H9 (cell line): ENCODE measurements at regions not wholly inside any gene's neighbourhood (a gene's known extent, or its start where the extent isn't known, plus 50 kb on each side); places are given as distances from the start of the nearest gene placed in this dataset.

ENCODE experiments used
- DNase-seq: peaks from one replicate; pipeline ENCODE4 v3.0.0-alpha.2; 2017
- H2AFZ ChIP-seq: one replicate; pipeline ENCODE4 v1.6.1; 2013; ENCODE audit warnings: mild to moderate bottlenecking, low read length, control low read depth, moderate library complexity
- H2AK5ac ChIP-seq: 2 replicates; pipeline ENCODE4 v1.6.1; 2013; ENCODE audit warnings: low read length, control low read depth, mixed read lengths; ENCODE audit not compliant: insufficient read length
- H2BK120ac ChIP-seq: one replicate; pipeline ENCODE4 v1.6.1; 2013; ENCODE audit warnings: low read depth, mild to moderate bottlenecking, low read length, control low read depth, inconsistent platforms; ENCODE audit not compliant: poor library complexity, severe bottlenecking
- H2BK12ac ChIP-seq: 2 replicates; pipeline ENCODE4 v1.6.1; 2013; ENCODE audit warnings: low read length, control low read depth, mixed read lengths, low read depth; ENCODE audit not compliant: insufficient read length
- H2BK15ac ChIP-seq: 2 replicates; pipeline ENCODE4 v1.6.1; 2013; ENCODE audit warnings: low read depth, low read length, control low read depth
- H2BK20ac ChIP-seq: one replicate; pipeline ENCODE4 v1.6.1; 2013; ENCODE audit warnings: low read depth, mild to moderate bottlenecking, low read length, control low read depth, inconsistent platforms; ENCODE audit not compliant: poor library complexity, severe bottlenecking
- H2BK5ac ChIP-seq: 2 replicates; pipeline ENCODE4 v1.6.1; 2013; ENCODE audit warnings: low read length, control low read depth, mixed read lengths; ENCODE audit not compliant: insufficient read length
- H3K14ac ChIP-seq: 2 replicates; pipeline ENCODE4 v1.6.1; 2013; ENCODE audit warnings: low read length, control low read depth; ENCODE audit not compliant: insufficient read depth
- H3K18ac ChIP-seq: 2 replicates; pipeline ENCODE4 v1.6.1; 2013; ENCODE audit warnings: low read depth, mild to moderate bottlenecking, mixed read lengths, low read length, control low read depth; ENCODE audit not compliant: insufficient read length
- H3K23ac ChIP-seq: 2 replicates; pipeline ENCODE4 v1.6.1; 2013; ENCODE audit warnings: low read length, control low read depth, mixed read lengths, low read depth; ENCODE audit not compliant: insufficient read length
- H3K23me2 ChIP-seq: 2 replicates; pipeline ENCODE4 v1.6.1; 2013; ENCODE audit warnings: low read depth, mild to moderate bottlenecking, mixed read lengths, low read length, control low read depth; ENCODE audit not compliant: insufficient read length, poor library complexity, severe bottlenecking
- H3K27ac ChIP-seq: 2 replicates; pipeline ENCODE4 v1.5.1; 2013; ENCODE audit warnings: low read length, control low read depth, mixed read lengths, low read depth; ENCODE audit not compliant: insufficient read length
- H3K27me3 ChIP-seq: 2 replicates; pipeline ENCODE4 v1.6.1; 2013; ENCODE audit warnings: low read length, control low read depth, inconsistent platforms; ENCODE audit not compliant: insufficient read depth
- H3K4ac ChIP-seq: 2 replicates; pipeline ENCODE4 v1.6.1; 2013; ENCODE audit warnings: low read depth, mild to moderate bottlenecking, control low read depth, inconsistent platforms, low read length, moderate library complexity
- H3K4me1 ChIP-seq: 2 replicates; pipeline ENCODE4 v1.6.1; 2013; ENCODE audit warnings: low read length, control low read depth, inconsistent platforms; ENCODE audit not compliant: insufficient read depth
- H3K4me2 ChIP-seq: 2 replicates; pipeline ENCODE4 v1.6.1; 2013; ENCODE audit warnings: low read length, control low read depth, mixed read lengths; ENCODE audit not compliant: insufficient read length, insufficient read depth
- H3K56ac ChIP-seq: 2 replicates; pipeline ENCODE4 v1.6.1; 2013; ENCODE audit warnings: low read depth, mild to moderate bottlenecking, mixed read lengths, low read length, control low read depth; ENCODE audit not compliant: insufficient read length
- H3K79me1 ChIP-seq: 2 replicates; pipeline ENCODE4 v1.6.1; 2013; ENCODE audit warnings: low read depth, mild to moderate bottlenecking, moderate library complexity, low read length, control low read depth, inconsistent platforms; ENCODE audit not compliant: insufficient read depth, poor library complexity, severe bottlenecking
- H3K79me2 ChIP-seq: 2 replicates; pipeline ENCODE4 v1.6.1; 2013; ENCODE audit warnings: low read length, control low read depth, inconsistent platforms; ENCODE audit not compliant: insufficient read depth
- H3K9ac ChIP-seq: 2 replicates; pipeline ENCODE4 v1.6.1; 2013; ENCODE audit warnings: low read length, control low read depth, mixed read lengths; ENCODE audit not compliant: insufficient read length; ENCODE audit errors: extremely low read depth
- H3K9me3 ChIP-seq: one replicate; pipeline ENCODE4 v1.6.1; 2013; ENCODE audit warnings: low read depth, low read length, inconsistent platforms; ENCODE audit not compliant: control insufficient read depth
- H3T11ph ChIP-seq: one replicate; pipeline ENCODE4 v1.6.1; 2013; ENCODE audit warnings: mild to moderate bottlenecking, low read length, control low read depth, inconsistent platforms
- H4K20me1 ChIP-seq: one replicate; pipeline ENCODE4 v1.6.1; 2013; ENCODE audit not compliant: control insufficient read depth, insufficient read length, insufficient read depth
- H4K5ac ChIP-seq: 2 replicates; pipeline ENCODE4 v1.6.1; 2013; ENCODE audit warnings: low read depth, mild to moderate bottlenecking, mixed read lengths, low read length, control low read depth; ENCODE audit not compliant: insufficient read length
- H4K8ac ChIP-seq: replicated peaks from 2 replicates; pipeline ENCODE4 v1.6.1; 2013; ENCODE audit warnings: low read length, control low read depth, mixed read lengths, low read depth; ENCODE audit not compliant: insufficient read length
- H4K91ac ChIP-seq: 2 replicates; pipeline ENCODE4 v1.6.1; 2013; ENCODE audit warnings: low read depth, mild to moderate bottlenecking, moderate library complexity, mixed read lengths, low read length, control low read depth; ENCODE audit not compliant: insufficient read length
- H3K27ac Mint-ChIP-seq, 3 experiments: 2 replicates in 2 of 3; 3 replicates in 1 of 3; pipeline ENCODE4 v1.8.0; 2020 to 2021; ENCODE audit warnings: mixed read lengths in 3 of 3, mild to moderate bottlenecking in 1 of 3, moderate library complexity in 1 of 3
- H3K27me3 Mint-ChIP-seq: 2 replicates; pipeline ENCODE4 v1.8.0; 2021; ENCODE audit warnings: low read depth, mild to moderate bottlenecking, moderate library complexity, mixed read lengths
- H3K36me3 Mint-ChIP-seq, 3 experiments: 2 replicates in 2 of 3; 3 replicates in 1 of 3; pipeline ENCODE4 v1.8.0; 2020 to 2021; ENCODE audit warnings: low read depth in 3 of 3, mixed read lengths in 3 of 3; ENCODE audit not compliant: insufficient read depth in 1 of 3
- H3K4me1 Mint-ChIP-seq, 2 experiments: 2 replicates each; pipeline ENCODE4 v1.8.0; 2020; ENCODE audit warnings: mixed read lengths in 2 of 2
- H3K4me3 Mint-ChIP-seq, 2 experiments: 2 replicates in 1 of 2; 3 replicates in 1 of 2; pipeline ENCODE4 v1.8.0; 2020 to 2021; ENCODE audit warnings: mild to moderate bottlenecking in 2 of 2, mixed read lengths in 2 of 2, moderate library complexity in 1 of 2
- H3K9me3 Mint-ChIP-seq, 2 experiments: 2 replicates in 1 of 2; 3 replicates in 1 of 2; pipeline ENCODE4 v1.8.0; 2020; ENCODE audit warnings: mild to moderate bottlenecking in 2 of 2, mixed read lengths in 2 of 2, moderate library complexity in 1 of 2
- CTCF ChIP-seq: fragments of 200-600 bp; sonication (generic); conservative IDR thresholded peaks from 3 replicates; pipeline ENCODE4 v1.8.0; 2021; ENCODE audit warnings: antibody characterized with exemption, mild to moderate bottlenecking
- WGBS: extraction: QIAGEN DNeasy Blood & Tissue Kit; methylation state at CpG from one replicate; pipeline ENCODE4 v1.1.7; 2013; ENCODE audit warnings: missing lambda C conversion rate, low lambda C conversion rate, mixed read lengths; ENCODE audit not compliant: insufficient read length; ENCODE audit errors: extremely low coverage; 5-methylcytosine and 5-hydroxymethylcytosine counted together

DNA sequence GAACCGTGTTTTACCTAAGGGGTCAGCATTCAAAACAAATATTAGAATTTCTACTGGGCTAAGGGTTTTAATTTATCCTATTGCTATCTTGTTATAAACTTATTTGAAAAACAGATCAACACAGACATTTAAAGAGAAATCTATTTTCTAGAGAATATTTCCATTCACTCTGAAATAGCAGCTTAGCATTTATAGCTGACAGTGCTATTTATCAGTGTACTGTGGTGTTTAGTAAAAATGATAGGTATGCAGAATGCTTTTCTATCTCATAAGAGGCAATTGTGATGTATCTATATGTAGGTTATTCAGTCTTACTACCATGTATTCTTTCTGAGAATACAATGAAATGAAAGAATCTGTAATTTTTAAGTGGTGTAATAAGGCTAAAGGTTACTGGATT is 1077.4 kb downstream of the REEP3 start:
- H3T11ph ChIP-seq: no peak overlapping the region
- H3K23ac ChIP-seq: no peak overlapping the region
- no peak overlapping the region for H3K4me3 Mint-ChIP-seq
- TF ChIP-seq CTCF: no peak
- H2BK20ac ChIP-seq: no peak overlapping the region
- H3K79me1 ChIP-seq: no peaks in the 10 kb centered on the region
- H3K36me3 Mint-ChIP-seq: no peaks in the 10 kb centered on the region
- no peak overlapping the region for H3K14ac ChIP-seq
- H2AFZ ChIP-seq: no peak overlapping the region
- no peaks in the 10 kb centered on the region for H3K9me3 ChIP-seq
- no peak overlapping the region for H2BK120ac ChIP-seq
- no peak overlapping the region for H4K91ac ChIP-seq
- H2BK15ac ChIP-seq: no peak overlapping the region
- no peaks in the 10 kb centered on the region for H4K20me1 ChIP-seq
- H3K18ac ChIP-seq: no peak overlapping the region
- no peaks in the 10 kb centered on the region for H3K27me3 ChIP-seq
- no peaks in the 10 kb centered on the region for H3K27me3 Mint-ChIP-seq
- no peak overlapping the region for H3K4me2 ChIP-seq
- H4K8ac ChIP-seq: no peak overlapping the region
- H3K9ac ChIP-seq: no peak overlapping the region
- no peak overlapping the region for H4K5ac ChIP-seq
- no CpG with 5 or more reads among the region's 1 CpG for WGBS
- no peak overlapping the region for H3K4ac ChIP-seq
- no peak for DNase-seq
- no peak overlapping the region for H2AK5ac ChIP-seq
- H3K79me2 ChIP-seq: no peaks in the 10 kb centered on the region
- no peaks in the 10 kb centered on the region for H3K4me1 Mint-ChIP-seq
- H3K27ac ChIP-seq: no peak overlapping the region
- H3K27ac Mint-ChIP-seq: no peak overlapping the region
- no peak overlapping the region for H2BK5ac ChIP-seq
- no peak overlapping the region for H3K56ac ChIP-seq
- no peaks in the 10 kb centered on the region for H3K9me3 Mint-ChIP-seq
- no peaks in the 10 kb centered on the region for H3K23me2 ChIP-seq
- H3K4me1 ChIP-seq: no peaks in the 10 kb centered on the region
- no peak overlapping the region for H2BK12ac ChIP-seq
